ENCODE measurements at regions not wholly inside any gene's neighbourhood (a gene's known extent, or its start where the extent isn't known, plus 50 kb on each side); places are given as distances from the start of the nearest gene placed in this dataset.

DNA sequence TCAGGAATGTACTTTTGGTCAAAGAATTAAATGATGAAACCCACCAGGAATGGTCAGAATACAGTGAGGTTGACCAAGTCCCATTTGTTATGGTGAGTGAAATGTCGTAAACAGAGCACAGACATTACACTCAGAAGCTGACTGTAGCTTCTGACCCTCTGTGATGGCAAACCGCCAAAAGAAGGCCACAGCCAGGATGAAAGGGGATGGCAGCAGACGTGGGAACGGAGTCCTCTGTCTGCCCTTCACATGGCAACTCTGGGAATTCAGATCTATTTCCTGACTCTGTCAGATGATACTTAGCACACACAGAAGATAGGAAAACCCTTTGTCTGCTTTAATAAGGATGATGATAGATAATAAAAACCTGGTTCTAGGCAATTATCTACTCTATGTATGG lies 757.1 kb downstream of the SORCS3 start:
- H4K20me1 ChIP-seq (replicated peaks; ENCODE audit: insufficient read depth) = no peaks in the 10 kb centered on the region
- no peaks in the 10 kb centered on the region for H3K27me3 ChIP-seq (ENCODE audit: insufficient read depth)
- no peak for ATAC-seq
- Mint-ChIP-seq H3K4me1 (peaks cover 9% of the 10 kb centered on the region; the same call in 2 of the 3 replicates), H3K27ac (no peak overlapping the region), H3K27me3 (ENCODE audit: insufficient read depth, low read depth, poor library complexity) (no peaks in the 10 kb centered on the region), H3K9me3 (no peaks in the 10 kb centered on the region), H3K36me3 (ENCODE audit: low read depth) (no peaks in the 10 kb centered on the region), H3K4me3 (no peak overlapping the region)
- H3K4me1 ChIP-seq (ENCODE audit: insufficient read depth) = no peaks in the 10 kb centered on the region
- no peak for DNase-seq (ENCODE audit: low spot score)
- H3K4me2 ChIP-seq = no peak overlapping the region
- no peaks in the 10 kb centered on the region for H3K9me2 ChIP-seq (ENCODE audit: insufficient read depth)
- H3K27ac ChIP-seq (ENCODE audit: low read depth) = no peak overlapping the region
- TF ChIP-seq, protein P1, sequence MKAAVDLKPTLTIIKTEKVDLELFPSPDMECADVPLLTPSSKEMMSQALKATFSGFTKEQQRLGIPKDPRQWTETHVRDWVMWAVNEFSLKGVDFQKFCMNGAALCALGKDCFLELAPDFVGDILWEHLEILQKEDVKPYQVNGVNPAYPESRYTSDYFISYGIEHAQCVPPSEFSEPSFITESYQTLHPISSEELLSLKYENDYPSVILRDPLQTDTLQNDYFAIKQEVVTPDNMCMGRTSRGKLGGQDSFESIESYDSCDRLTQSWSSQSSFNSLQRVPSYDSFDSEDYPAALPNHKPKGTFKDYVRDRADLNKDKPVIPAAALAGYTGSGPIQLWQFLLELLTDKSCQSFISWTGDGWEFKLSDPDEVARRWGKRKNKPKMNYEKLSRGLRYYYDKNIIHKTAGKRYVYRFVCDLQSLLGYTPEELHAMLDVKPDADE (IDR thresholded peaks at IDR 0.05) = no peak
- TF ChIP-seq CREB1 (CRISPR knock-in tag; IDR thresholded peaks at IDR 0.05; ENCODE audit: low read depth) = no peak
- TF ChIP-seq, protein P2, sequence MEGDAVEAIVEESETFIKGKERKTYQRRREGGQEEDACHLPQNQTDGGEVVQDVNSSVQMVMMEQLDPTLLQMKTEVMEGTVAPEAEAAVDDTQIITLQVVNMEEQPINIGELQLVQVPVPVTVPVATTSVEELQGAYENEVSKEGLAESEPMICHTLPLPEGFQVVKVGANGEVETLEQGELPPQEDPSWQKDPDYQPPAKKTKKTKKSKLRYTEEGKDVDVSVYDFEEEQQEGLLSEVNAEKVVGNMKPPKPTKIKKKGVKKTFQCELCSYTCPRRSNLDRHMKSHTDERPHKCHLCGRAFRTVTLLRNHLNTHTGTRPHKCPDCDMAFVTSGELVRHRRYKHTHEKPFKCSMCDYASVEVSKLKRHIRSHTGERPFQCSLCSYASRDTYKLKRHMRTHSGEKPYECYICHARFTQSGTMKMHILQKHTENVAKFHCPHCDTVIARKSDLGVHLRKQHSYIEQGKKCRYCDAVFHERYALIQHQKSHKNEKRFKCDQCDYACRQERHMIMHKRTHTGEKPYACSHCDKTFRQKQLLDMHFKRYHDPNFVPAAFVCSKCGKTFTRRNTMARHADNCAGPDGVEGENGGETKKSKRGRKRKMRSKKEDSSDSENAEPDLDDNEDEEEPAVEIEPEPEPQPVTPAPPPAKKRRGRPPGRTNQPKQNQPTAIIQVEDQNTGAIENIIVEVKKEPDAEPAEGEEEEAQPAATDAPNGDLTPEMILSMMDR (conservative IDR thresholded peaks at IDR 0.05; ENCODE audit: low read depth in 2 of 2) = no peak
- no peak for TF ChIP-seq NANOG (IDR thresholded peaks at IDR 0.05; ENCODE audit: borderline replicate concordance)
- no peak for TF ChIP-seq JUNB (IDR thresholded peaks at IDR 0.05; ENCODE audit: unreplicated experiment)
- TF ChIP-seq POLR2AphosphoS5 (IDR thresholded peaks at IDR 0.05; ENCODE audit: low read depth) = no peak
- no peak for TF ChIP-seq EZH2 (IDR thresholded peaks at IDR 0.05; ENCODE audit: low read depth, unreplicated experiment)
- TF ChIP-seq ZNF114 (CRISPR knock-in tag; IDR thresholded peaks at IDR 0.05) = no peak
- TF ChIP-seq ZNF331 (CRISPR knock-in tag; IDR thresholded peaks at IDR 0.05; ENCODE audit: low read depth) = no peak
- no peak for TF ChIP-seq STAT1 (IDR thresholded peaks at IDR 0.05; ENCODE audit: unreplicated experiment)
- no peaks in the 10 kb centered on the region for H3K36me3 ChIP-seq (ENCODE audit: insufficient read depth)
- no peaks in the 10 kb centered on the region for H3F3A ChIP-seq (replicated peaks; ENCODE audit: low read depth)
- peak overlapping the region; percentile 25; the same call in 1 of the 2 replicates for H2AFZ ChIP-seq
- no peak overlapping the region for H3K4me3 ChIP-seq
- no peaks in the 10 kb centered on the region for H3K79me2 ChIP-seq (replicated peaks; ENCODE audit: insufficient read depth)

DNA sequence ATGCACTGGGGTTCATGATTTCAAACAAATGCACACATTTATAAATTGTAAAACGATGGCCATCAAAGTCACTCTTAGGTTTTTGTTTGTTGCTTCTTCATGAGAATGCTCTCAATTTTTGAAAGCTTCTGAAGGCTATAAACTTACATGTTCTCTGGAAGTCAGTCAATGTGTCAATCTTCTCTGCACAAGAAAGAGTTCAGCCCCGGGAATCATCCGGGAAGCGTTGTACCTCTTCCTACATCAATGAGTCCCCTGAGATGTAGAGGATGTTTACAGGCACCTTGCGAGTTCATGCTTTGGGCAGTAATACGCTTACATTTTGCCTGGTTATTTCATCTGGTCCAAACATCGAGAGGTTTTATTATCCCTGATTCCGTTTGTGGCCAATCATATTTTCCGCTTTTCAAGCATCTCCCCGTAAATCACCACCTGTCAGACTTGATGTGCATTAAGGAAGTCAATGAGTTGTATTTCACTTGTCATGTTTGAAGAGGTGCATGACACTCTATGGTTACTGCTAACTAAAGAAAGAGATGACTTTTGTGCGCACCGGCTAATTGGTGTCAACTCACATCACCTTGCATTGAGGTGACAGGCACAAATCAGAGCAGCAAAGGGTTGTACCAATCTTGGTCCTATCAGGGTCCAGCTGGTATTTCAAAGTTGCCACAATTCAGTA lies 750.7 kb downstream of the SORCS3 start:
- Histone ChIP-seq H3K4me1 (ENCODE audit: insufficient read depth) (no peaks in the 10 kb centered on the region), H3K36me3 (ENCODE audit: insufficient read depth) (no peaks in the 10 kb centered on the region), H3K27ac (ENCODE audit: low read depth) (no peak overlapping the region), H3K9me2 (ENCODE audit: insufficient read depth) (no peaks in the 10 kb centered on the region), H2AFZ (peak overlapping the region; percentile 24; the same call in 1 of the 2 replicates), H4K20me1 (replicated peaks; ENCODE audit: insufficient read depth) (no peaks in the 10 kb centered on the region), H3K79me2 (replicated peaks; ENCODE audit: insufficient read depth) (no peaks in the 10 kb centered on the region), H3K4me3 (no peak overlapping the region), H3K4me2 (no peak overlapping the region), H3K27me3 (ENCODE audit: insufficient read depth) (no peaks in the 10 kb centered on the region), H3F3A (replicated peaks; ENCODE audit: low read depth) (no peaks in the 10 kb centered on the region)
- Mint-ChIP-seq H3K27me3 (ENCODE audit: insufficient read depth, low read depth, poor library complexity) (no peaks in the 10 kb centered on the region), H3K9me3 (no peaks in the 10 kb centered on the region), H3K36me3 (ENCODE audit: low read depth) (no peaks in the 10 kb centered on the region), H3K27ac (no peak overlapping the region), H3K4me3 (no peak overlapping the region), H3K4me1 (peaks cover 6% of the 10 kb centered on the region; the same call in 2 of the 3 replicates)
- DNase-seq (ENCODE audit: low spot score) = no peak
- ATAC-seq = no peak
- TF ChIP-seq STAT1 (IDR thresholded peaks at IDR 0.05; ENCODE audit: unreplicated experiment) (no peak), POLR2AphosphoS5 (IDR thresholded peaks at IDR 0.05; ENCODE audit: low read depth) (no peak), JUNB (IDR thresholded peaks at IDR 0.05; ENCODE audit: unreplicated experiment) (no peak), CREB1 (CRISPR knock-in tag; IDR thresholded peaks at IDR 0.05; ENCODE audit: low read depth) (no peak)
- TF ChIP-seq, protein P3, sequence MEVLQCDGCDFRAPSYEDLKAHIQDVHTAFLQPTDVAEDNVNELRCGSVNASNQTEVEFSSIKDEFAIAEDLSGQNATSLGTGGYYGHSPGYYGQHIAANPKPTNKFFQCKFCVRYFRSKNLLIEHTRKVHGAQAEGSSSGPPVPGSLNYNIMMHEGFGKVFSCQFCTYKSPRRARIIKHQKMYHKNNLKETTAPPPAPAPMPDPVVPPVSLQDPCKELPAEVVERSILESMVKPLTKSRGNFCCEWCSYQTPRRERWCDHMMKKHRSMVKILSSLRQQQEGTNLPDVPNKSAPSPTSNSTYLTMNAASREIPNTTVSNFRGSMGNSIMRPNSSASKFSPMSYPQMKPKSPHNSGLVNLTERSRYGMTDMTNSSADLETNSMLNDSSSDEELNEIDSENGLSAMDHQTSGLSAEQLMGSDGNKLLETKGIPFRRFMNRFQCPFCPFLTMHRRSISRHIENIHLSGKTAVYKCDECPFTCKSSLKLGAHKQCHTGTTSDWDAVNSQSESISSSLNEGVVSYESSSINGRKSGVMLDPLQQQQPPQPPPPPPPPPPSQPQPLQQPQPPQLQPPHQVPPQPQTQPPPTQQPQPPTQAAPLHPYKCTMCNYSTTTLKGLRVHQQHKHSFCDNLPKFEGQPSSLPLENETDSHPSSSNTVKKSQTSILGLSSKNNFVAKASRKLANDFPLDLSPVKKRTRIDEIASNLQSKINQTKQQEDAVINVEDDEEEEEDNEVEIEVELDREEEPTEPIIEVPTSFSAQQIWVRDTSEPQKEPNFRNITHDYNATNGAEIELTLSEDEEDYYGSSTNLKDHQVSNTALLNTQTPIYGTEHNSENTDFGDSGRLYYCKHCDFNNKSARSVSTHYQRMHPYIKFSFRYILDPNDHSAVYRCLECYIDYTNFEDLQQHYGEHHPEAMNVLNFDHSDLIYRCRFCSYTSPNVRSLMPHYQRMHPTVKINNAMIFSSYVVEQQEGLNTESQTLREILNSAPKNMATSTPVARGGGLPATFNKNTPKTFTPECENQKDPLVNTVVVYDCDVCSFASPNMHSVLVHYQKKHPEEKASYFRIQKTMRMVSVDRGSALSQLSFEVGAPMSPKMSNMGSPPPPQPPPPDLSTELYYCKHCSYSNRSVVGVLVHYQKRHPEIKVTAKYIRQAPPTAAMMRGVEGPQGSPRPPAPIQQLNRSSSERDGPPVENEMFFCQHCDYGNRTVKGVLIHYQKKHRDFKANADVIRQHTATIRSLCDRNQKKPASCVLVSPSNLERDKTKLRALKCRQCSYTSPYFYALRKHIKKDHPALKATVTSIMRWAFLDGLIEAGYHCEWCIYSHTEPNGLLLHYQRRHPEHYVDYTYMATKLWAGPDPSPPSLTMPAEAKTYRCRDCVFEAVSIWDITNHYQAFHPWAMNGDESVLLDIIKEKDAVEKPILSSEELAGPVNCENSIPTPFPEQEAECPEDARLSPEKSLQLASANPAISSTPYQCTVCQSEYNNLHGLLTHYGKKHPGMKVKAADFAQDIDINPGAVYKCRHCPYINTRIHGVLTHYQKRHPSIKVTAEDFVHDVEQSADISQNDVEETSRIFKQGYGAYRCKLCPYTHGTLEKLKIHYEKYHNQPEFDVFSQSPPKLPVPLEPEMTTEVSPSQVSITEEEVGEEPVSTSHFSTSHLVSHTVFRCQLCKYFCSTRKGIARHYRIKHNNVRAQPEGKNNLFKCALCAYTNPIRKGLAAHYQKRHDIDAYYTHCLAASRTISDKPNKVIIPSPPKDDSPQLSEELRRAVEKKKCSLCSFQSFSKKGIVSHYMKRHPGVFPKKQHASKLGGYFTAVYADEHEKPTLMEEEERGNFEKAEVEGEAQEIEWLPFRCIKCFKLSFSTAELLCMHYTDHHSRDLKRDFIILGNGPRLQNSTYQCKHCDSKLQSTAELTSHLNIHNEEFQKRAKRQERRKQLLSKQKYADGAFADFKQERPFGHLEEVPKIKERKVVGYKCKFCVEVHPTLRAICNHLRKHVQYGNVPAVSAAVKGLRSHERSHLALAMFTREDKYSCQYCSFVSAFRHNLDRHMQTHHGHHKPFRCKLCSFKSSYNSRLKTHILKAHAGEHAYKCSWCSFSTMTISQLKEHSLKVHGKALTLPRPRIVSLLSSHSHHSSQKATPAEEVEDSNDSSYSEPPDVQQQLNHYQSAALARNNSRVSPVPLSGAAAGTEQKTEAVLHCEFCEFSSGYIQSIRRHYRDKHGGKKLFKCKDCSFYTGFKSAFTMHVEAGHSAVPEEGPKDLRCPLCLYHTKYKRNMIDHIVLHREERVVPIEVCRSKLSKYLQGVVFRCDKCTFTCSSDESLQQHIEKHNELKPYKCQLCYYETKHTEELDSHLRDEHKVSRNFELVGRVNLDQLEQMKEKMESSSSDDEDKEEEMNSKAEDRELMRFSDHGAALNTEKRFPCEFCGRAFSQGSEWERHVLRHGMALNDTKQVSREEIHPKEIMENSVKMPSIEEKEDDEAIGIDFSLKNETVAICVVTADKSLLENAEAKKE (CRISPR knock-in tag; IDR thresholded peaks at IDR 0.05) = no peak

Data from GM23338 (cell line).